K562 (cell line): ENCODE measurements at regions not wholly inside any gene's neighbourhood (a gene's known extent, or its start where the extent isn't known, plus 50 kb on each side); places are given as distances from the start of the nearest gene placed in this dataset.

Source experiments
- ATAC-seq: fragments of 200-7000 bp; cut with Tn5 transposase; 3 replicates; pipeline ENCODE4 v1.9.1; 2020; ENCODE audit warnings: moderate library complexity
- BruUV-seq: library from RNA; stranded (reverse); fragments of 400-500 nt; replicated peaks from 2 replicates; lab custom pipeline; 2021; lab: Mats Ljungman, UMichigan
- CTCF ChIA-PET: fragments of 300-600 bp; formaldehyde crosslinking; extraction: SDS; loops from one replicate; lab custom pipeline; 2021; ENCODE audit warnings: low intra/inter-chr PET ratio; lab: Yijun Ruan, JAX
- POLR2A ChIA-PET: fragments of 300-600, 350-650 bp; sonication (Branson Sonifier 250); formaldehyde crosslinking; extraction: SDS; loops from one replicate; lab custom pipeline; 2021; ENCODE audit warnings: antibody characterized with exemption, inconsistent platforms; lab: Yijun Ruan, JAX
- DNase-seq, 4 experiments: peaks; one replicate each; pipeline versions ENCODE4 v3.0.0 to v3.0.0-alpha.2; 2011 to 2018; ENCODE audit warnings: low spot score in 3 of 4, mixed read lengths in 3 of 4; ENCODE audit errors: extremely low read depth in 1 of 4
- FAIRE-seq: peaks from 2 replicates; lab custom pipeline; 2011; peaks lifted over from hg19 to GRCh38; lab: Jason Lieb, UNC
- H2AFZ ChIP-seq: 2 replicates; pipeline ENCODE4 v1.6.0; 2011; ENCODE audit warnings: low read depth, low read length, control low read depth, inconsistent platforms
- H3K27ac ChIP-seq: fragments of 200-600 bp; 3 replicates; pipeline ENCODE4 v1.8.0; 2011; ENCODE audit warnings: low read depth, mild to moderate bottlenecking, control low read depth, inconsistent platforms, low read length, moderate library complexity, mixed read lengths; ENCODE audit errors: extremely low read depth
- H3K27me3 ChIP-seq, 2 experiments: fragments of 300-600 bp in 1 of 2; 2 replicates in 1 of 2; 3 replicates in 1 of 2; pipeline versions ENCODE4 v1.6.0 to v1.8.0; 2011; ENCODE audit warnings: inconsistent platforms in 2 of 2, low read length in 2 of 2, mild to moderate bottlenecking in 1 of 2, mixed read lengths in 1 of 2, moderate library complexity in 1 of 2; ENCODE audit not compliant: control insufficient read depth in 2 of 2, insufficient read depth in 2 of 2
- H3K36me3 ChIP-seq: fragments of 300-600 bp; 3 replicates; pipeline ENCODE4 v1.8.0; 2011; ENCODE audit warnings: mild to moderate bottlenecking, low read length, inconsistent platforms; ENCODE audit not compliant: control insufficient read depth, insufficient read depth
- H3K4me1 ChIP-seq, 2 experiments: fragments of 200-600 bp in 1 of 2; replicated peaks in 1 of 2; 2 replicates in 1 of 2; 3 replicates in 1 of 2; pipeline versions ENCODE4 v1.5.1 to v1.8.0; 2011; ENCODE audit warnings: inconsistent platforms in 2 of 2, low read length in 2 of 2, mild to moderate bottlenecking in 1 of 2, mixed read lengths in 1 of 2, moderate library complexity in 1 of 2; ENCODE audit not compliant: control insufficient read depth in 2 of 2, insufficient read depth in 2 of 2
- H3K4me2 ChIP-seq: 2 replicates; pipeline ENCODE4 v1.6.1; 2011; ENCODE audit warnings: low read length, control low read depth, inconsistent platforms, mixed read lengths; ENCODE audit not compliant: insufficient read depth
- H3K4me3 ChIP-seq: fragments of 200-600 bp; sonication (generic), shearing (Covaris generic); 2 replicates; pipeline ENCODE4 v1.5.1; 2016; ENCODE audit warnings: control low read depth, inconsistent platforms
- H3K79me2 ChIP-seq: fragments of 200-600 bp; 3 replicates; pipeline ENCODE4 v1.8.0; 2011; ENCODE audit warnings: low read length, inconsistent platforms; ENCODE audit not compliant: control insufficient read depth, insufficient read depth
- H3K9ac ChIP-seq, 2 experiments: 2 replicates each; pipeline versions ENCODE4 v1.6.0 to v1.6.1; 2011; ENCODE audit warnings: low read depth in 2 of 2, low read length in 2 of 2, control low read depth in 1 of 2, inconsistent platforms in 1 of 2, mild to moderate bottlenecking in 1 of 2, mixed read lengths in 1 of 2; ENCODE audit not compliant: insufficient read depth in 1 of 2
- H3K9me1 ChIP-seq: one replicate; pipeline ENCODE4 v1.6.0; 2011; ENCODE audit warnings: inconsistent platforms, mild to moderate bottlenecking, low read length, moderate library complexity; ENCODE audit not compliant: control insufficient read depth, insufficient read depth
- H3K9me3 ChIP-seq: replicated peaks from 2 replicates; pipeline ENCODE4 v1.5.1; 2011; ENCODE audit warnings: low read depth, low read length, inconsistent platforms; ENCODE audit not compliant: control insufficient read depth, insufficient read depth
- H4K20me1 ChIP-seq: replicated peaks from 2 replicates; pipeline ENCODE4 v1.6.1; 2011; ENCODE audit warnings: low read length, inconsistent platforms, mixed read lengths; ENCODE audit not compliant: control insufficient read depth, insufficient read depth
- CBX2 ChIP-seq: fragments of 200-600 bp; sonication (generic); IDR thresholded peaks from one replicate; pipeline ENCODE4 v1.6.1; 2012; ENCODE audit warnings: mild to moderate bottlenecking, low read length, inconsistent platforms; ENCODE audit not compliant: insufficient read depth, poor library complexity, severe bottlenecking
- CXXC5 ChIP-seq: fragments of 250-450 bp; sonication (Bioruptor Pico); IDR thresholded peaks from 2 replicates; pipeline ENCODE4 v1.8.0; 2022; ENCODE audit warnings: inconsistent platforms, mild to moderate bottlenecking, moderate library complexity
- ESRRB ChIP-seq: fragments of 250-450 bp; sonication (Bioruptor Pico); IDR thresholded peaks from 2 replicates; pipeline ENCODE4 v1.5.0; 2020; ENCODE audit warnings: mild to moderate bottlenecking, moderate library complexity, borderline replicate concordance
- ETV1 ChIP-seq: fragments of 450-650 bp; conservative IDR thresholded peaks from 2 replicates; pipeline ENCODE4 v1.6.1; 2016; ENCODE audit warnings: missing genetic modification characterization, control low read depth, low read depth, missing compliant biosample characterization
- ETV5 ChIP-seq: sonication (generic); formaldehyde crosslinking; IDR thresholded peaks from 2 replicates; pipeline ENCODE4 v1.4.0; 2020; ENCODE audit warnings: low read depth, mild to moderate bottlenecking, missing genetic modification reagents
- GABPB1 ChIP-seq: sonication (generic); formaldehyde crosslinking; IDR thresholded peaks from 2 replicates; pipeline ENCODE4 v1.8.0; 2022; ENCODE audit warnings: mild to moderate bottlenecking, missing genetic modification reagents
- IRF1 ChIP-seq: sonication (generic); formaldehyde crosslinking; IDR thresholded peaks from 2 replicates; pipeline ENCODE4 v1.8.0; 2022; ENCODE audit warnings: missing genetic modification reagents, mild to moderate bottlenecking, borderline replicate concordance
- KLF16 ChIP-seq: IDR thresholded peaks from 2 replicates; pipeline ENCODE4 v1.6.1; 2016; ENCODE audit warnings: antibody characterized with exemption
- MTA1 ChIP-seq: fragments of 450-650 bp; IDR thresholded peaks from 2 replicates; pipeline ENCODE4 v1.6.1; 2017; ENCODE audit warnings: borderline replicate concordance
- MXD1 ChIP-seq: fragments of 250-450 bp; sonication (Bioruptor Pico); IDR thresholded peaks from 2 replicates; pipeline ENCODE4 v1.8.0; 2021; ENCODE audit warnings: borderline replicate concordance, mild to moderate bottlenecking, moderate library complexity; ENCODE audit not compliant: poor library complexity, severe bottlenecking
- OTX1 ChIP-seq: fragments of 450-650 bp; formaldehyde crosslinking; IDR thresholded peaks from 2 replicates; pipeline ENCODE4 v1.4.0; 2022; ENCODE audit warnings: mild to moderate bottlenecking
- POLR2AphosphoS5 ChIP-seq: IDR thresholded peaks from 2 replicates; pipeline ENCODE4 v1.6.1; 2011; ENCODE audit warnings: mild to moderate bottlenecking, low read depth, low read length, moderate library complexity; ENCODE audit not compliant: control insufficient read depth, insufficient read depth
- SIN3A ChIP-seq, 2 experiments: fragments of 150-350 bp in 1 of 2; IDR thresholded peaks; 2 replicates each; pipeline ENCODE4 v1.6.1; 2011 to 2016; ENCODE audit warnings: borderline replicate concordance in 2 of 2, low read depth in 2 of 2, low read length in 2 of 2, mild to moderate bottlenecking in 2 of 2, moderate library complexity in 2 of 2; ENCODE audit not compliant: control insufficient read depth in 1 of 2
- TRIM25 ChIP-seq: fragments of 450-650 bp; IDR thresholded peaks from 2 replicates; pipeline ENCODE4 v1.7.0; 2016; ENCODE audit warnings: borderline replicate concordance
- ZBTB11 ChIP-seq, 3 experiments: fragments of 200-800 bp in 1 of 3; fragments of 250-450 bp in 1 of 3; fragments of 450-650 bp in 1 of 3; sonication (Bioruptor Pico) in 1 of 3; sonication (Bioruptor generic) in 1 of 3; formaldehyde crosslinking in 1 of 3; IDR thresholded peaks; 2 replicates each; pipeline versions ENCODE4 v1.6.1 to v1.8.0; 2016 to 2022; ENCODE audit warnings: mild to moderate bottlenecking in 2 of 3, missing genetic modification characterization in 2 of 3, missing compliant biosample characterization in 1 of 3, moderate library complexity in 1 of 3
- ZNF212 ChIP-seq: fragments of 450-650 bp; formaldehyde crosslinking; IDR thresholded peaks from 2 replicates; pipeline ENCODE4 v1.4.0; 2020; ENCODE audit warnings: mild to moderate bottlenecking
- WGBS: fragments of 100-300 bp; shearing (Covaris generic); methylation state at CpG from one replicate; pipeline ENCODE4 v1.1.6; 2016; ENCODE audit warnings: low coverage, mixed read lengths; ENCODE audit not compliant: insufficient coverage; ENCODE audit errors: missing lambda C conversion rate; 5-methylcytosine and 5-hydroxymethylcytosine counted together
- in situ Hi-C: fragments of 300-500 bp; cut with MboI; formaldehyde crosslinking; loops from 4 replicates; pipeline ENCODE4 v1.15.0; 2018; ENCODE audit warnings: inconsistent platforms, mixed read lengths
- intact Hi-C: fragments of 100-400 bp; cut with micrococcal nuclease; formaldehyde crosslinking; loops from 2 replicates; pipeline ENCODE4 v1.14.2; 2022

- ATAC-seq (no peak), DNase-seq (no peak), FAIRE-seq (no peak)
- POLR2A ChIA-PET: no interaction called here
- CTCF ChIA-PET: no interaction called here
- no peaks in the 10 kb centered on the region; the same call in 1 of the 2 replicates for H3K9me3 ChIP-seq
- no peaks in the 10 kb centered on the region for H3K36me3 ChIP-seq
- no peak overlapping the region for H3K9ac ChIP-seq
- H3K9me1 ChIP-seq: no peaks in the 10 kb centered on the region
- H3K27me3 ChIP-seq: no peaks in the 10 kb centered on the region
- in situ Hi-C loops: no loop called here
- 0% methylated on average over 2 of the region's 2 CpGs for WGBS
- no peaks in the 10 kb centered on the region for H3K79me2 ChIP-seq
- BruUV-seq: no TSS peak
- H4K20me1 ChIP-seq: no peaks in the 10 kb centered on the region
- no peak overlapping the region for H2AFZ ChIP-seq
- no peak overlapping the region for H3K27ac ChIP-seq
- intact Hi-C loops: no loop called here
- H3K4me2 ChIP-seq: no peak overlapping the region
- no peak overlapping the region for H3K4me3 ChIP-seq
- H3K4me1 ChIP-seq: no peaks in the 10 kb centered on the region
- no peak for TF ChIP-seq TRIM25
- TF ChIP-seq CXXC5 (CRISPR knock-in tag): no peak
- no peak for TF ChIP-seq ZNF212 (CRISPR knock-in tag)
- TF ChIP-seq POLR2AphosphoS5: no peak
- TF ChIP-seq ZBTB11 (CRISPR knock-in tag; IDR thresholded peaks at IDR 0.05): no peak
- TF ChIP-seq KLF16: no peak
- TF ChIP-seq OTX1: no peak
- no peak for TF ChIP-seq GABPB1
- TF ChIP-seq SIN3A (IDR thresholded peaks at IDR 0.05; ENCODE audit: borderline replicate concordance in 2 of 2, control insufficient read depth in 1 of 2, low read depth in 2 of 2, low read length in 2 of 2): no peak
- TF ChIP-seq MTA1: no peak
- TF ChIP-seq ETV1 (tag): no peak
- no peak for TF ChIP-seq ETV5 (CRISPR knock-in tag)
- no peak for TF ChIP-seq MXD1
- TF ChIP-seq CBX2: no peak
- no peak for TF ChIP-seq ESRRB
- TF ChIP-seq IRF1 (CRISPR knock-in tag): no peak
These were observed 435.9 kb downstream of the DNAH5 start for GRCh38 chr5:13508559-13508958.
